Skeletal muscle tissue (tissue), 3 donors: ENCODE measurements at regions not wholly inside any gene's neighbourhood (a gene's known extent, or its start where the extent isn't known, plus 50 kb on each side); places are given as distances from the start of the nearest gene placed in this dataset.
"Not testable (repeated sequence)": the region's sequence is repeated elsewhere in the genome, so short reads cannot be mapped to it uniquely, and the experiment has no call there.

ENCODE experiments used
- H3K27ac ChIP-seq: one replicate; pipeline ENCODE4 v1.7.0; 2013; ENCODE audit warnings: mild to moderate bottlenecking, low read depth, low read length, inconsistent platforms
- H3K27me3 ChIP-seq, 3 donors: one replicate each; pipeline ENCODE4 v1.7.0; 2013; ENCODE audit warnings: low read length in 3 of 3; ENCODE audit not compliant: control insufficient read depth in 3 of 3, insufficient read depth in 3 of 3
- H3K36me3 ChIP-seq, 3 donors: one replicate each; pipeline ENCODE4 v1.7.0; 2013; ENCODE audit warnings: low read length in 3 of 3; ENCODE audit not compliant: control insufficient read depth in 3 of 3, insufficient read depth in 3 of 3
- H3K4me1 ChIP-seq, 3 donors: one replicate each; pipeline ENCODE4 v1.7.0; 2013; ENCODE audit warnings: low read length in 3 of 3, mild to moderate bottlenecking in 3 of 3; ENCODE audit not compliant: control insufficient read depth in 3 of 3, insufficient read depth in 3 of 3
- H3K4me3 ChIP-seq, 3 donors: one replicate each; pipeline ENCODE4 v1.7.0; 2013; ENCODE audit warnings: low read length in 3 of 3
- H3K9ac ChIP-seq, 3 donors: one replicate each; pipeline ENCODE4 v1.7.0; 2013; ENCODE audit warnings: low read length in 3 of 3, mild to moderate bottlenecking in 3 of 3, moderate library complexity in 2 of 3, low read depth in 1 of 3
- H3K9me3 ChIP-seq, 3 donors: one replicate each; pipeline ENCODE4 v1.7.0; 2013; ENCODE audit warnings: low read length in 3 of 3; ENCODE audit not compliant: control insufficient read depth in 3 of 3
- donor health status: Osteomylitis.

DNA sequence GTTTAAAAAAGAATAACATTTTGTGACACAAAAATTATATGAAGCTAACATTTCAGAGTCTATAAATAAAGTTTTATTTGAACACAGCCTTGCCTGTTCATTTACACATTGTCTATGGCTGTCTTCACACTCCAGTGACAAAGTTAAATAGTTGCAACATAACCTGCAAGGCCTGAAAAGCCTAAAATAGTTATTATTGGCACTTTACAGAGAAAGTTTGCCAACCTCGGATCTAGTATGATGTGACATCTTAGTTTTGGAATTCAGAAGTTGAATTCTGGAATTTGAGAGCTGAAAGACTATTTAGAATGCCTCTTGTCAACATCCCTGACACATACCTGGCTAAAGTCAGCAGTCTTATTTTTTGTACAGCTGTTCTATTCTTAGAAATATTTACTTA lies 68.3 kb downstream of the DYRK2 start:
- H3K36me3 ChIP-seq = no peaks in the 10 kb centered on the region
- H3K27me3 ChIP-seq = no peaks in the 10 kb centered on the region
- H3K4me3 ChIP-seq = no peak overlapping the region
- H3K27ac ChIP-seq = peak overlapping the region; percentile 56
- H3K4me1 ChIP-seq = peaks cover 15 to 21% (median 15%) of the 10 kb centered on the region in 3 donors
- no peaks in the 10 kb centered on the region for H3K9me3 ChIP-seq
- H3K9ac ChIP-seq = no peak overlapping the region

DNA sequence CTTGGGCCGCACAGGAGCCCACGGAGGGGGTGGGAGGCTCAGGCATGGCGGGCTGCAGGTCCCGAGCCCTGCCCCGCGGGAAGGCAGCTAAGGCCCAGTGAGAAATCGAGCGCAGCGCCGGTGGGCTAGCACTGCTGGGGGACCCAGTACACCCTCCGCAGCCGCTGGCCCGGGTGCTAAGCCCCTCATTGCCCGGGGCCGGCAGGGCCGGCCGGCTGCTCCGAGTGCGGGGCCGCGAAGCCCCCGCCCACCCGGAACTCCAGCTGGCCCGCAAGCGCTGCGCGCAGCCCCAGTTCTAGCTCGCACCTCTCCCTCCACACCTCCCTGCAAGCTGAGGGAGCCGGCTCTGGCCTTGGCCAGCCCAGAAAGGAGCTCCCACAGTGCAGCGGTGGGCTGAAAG lies 70.8 kb downstream of the DYRK2 start:
- not testable (repeated sequence) for H3K9ac ChIP-seq, H3K9me3 ChIP-seq, H3K4me3 ChIP-seq, H3K27me3 ChIP-seq, H3K36me3 ChIP-seq
- peaks cover 17 to 21% (median 18%) of the 10 kb centered on the region in 3 donors for H3K4me1 ChIP-seq
- H3K27ac ChIP-seq = peak overlapping the region; percentile 90

DNA sequence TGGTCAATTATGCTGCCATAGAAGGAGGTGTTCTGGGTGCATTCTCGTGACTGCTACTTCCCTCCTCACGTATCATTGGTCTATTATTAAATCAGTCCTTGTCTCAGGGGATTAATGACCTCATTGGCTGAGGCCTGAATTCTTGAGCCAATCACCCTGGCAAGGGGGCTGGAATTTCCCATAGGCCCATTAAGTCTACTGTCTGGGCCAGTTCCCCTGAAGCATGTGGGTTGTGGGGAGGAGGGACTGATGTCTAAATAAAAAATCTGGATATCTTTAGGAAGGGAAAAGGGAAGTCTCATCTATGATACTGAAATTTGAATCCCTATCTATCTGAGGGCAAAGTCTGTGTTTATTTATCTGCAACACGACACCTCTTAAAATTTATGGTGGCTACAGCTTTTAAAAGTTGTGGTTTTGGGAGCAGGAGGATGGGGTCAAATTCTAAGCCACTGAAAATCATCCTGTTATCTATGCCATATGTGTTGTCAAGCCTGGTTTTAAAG lies 71.9 kb downstream of the DYRK2 start:
- Histone ChIP-seq H3K27me3 (no peaks in the 10 kb centered on the region), H3K36me3 (no peaks in the 10 kb centered on the region), H3K27ac (peak overlapping the region; percentile 90), H3K9me3 (no peaks in the 10 kb centered on the region), H3K4me3 (peak overlapping the region in 1 of 3 donors; percentile 27), H3K4me1 (peaks cover 17 to 21% (median 18%) of the 10 kb centered on the region in 3 donors), H3K9ac (peak overlapping the region in 2 of 3 donors; percentile 23 to 61)

DNA sequence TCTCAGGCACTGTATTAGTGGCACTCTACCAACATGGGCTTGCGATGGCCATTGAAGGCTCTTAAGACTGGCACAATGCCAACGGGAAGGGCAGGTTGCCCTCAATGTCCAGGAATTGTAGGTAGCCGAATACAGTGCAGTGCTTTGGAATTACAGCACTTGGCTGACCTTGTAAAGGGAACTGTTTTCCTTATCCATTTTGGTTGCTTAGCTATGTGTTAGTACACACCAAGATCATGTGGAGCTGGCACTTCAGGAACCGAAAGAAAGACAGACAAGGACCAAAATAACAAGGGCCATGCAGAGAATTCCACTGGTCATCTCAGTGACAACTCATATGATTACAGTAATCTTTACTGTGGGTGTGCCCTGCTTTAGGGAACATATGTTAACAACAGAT lies 72.7 kb downstream of the DYRK2 start:
- Histone ChIP-seq H3K9me3 (no peaks in the 10 kb centered on the region), H3K27ac (peak overlapping the region; percentile 90), H3K36me3 (no peaks in the 10 kb centered on the region), H3K27me3 (no peaks in the 10 kb centered on the region), H3K9ac (peak overlapping the region in 1 of 3 donors; percentile 66), H3K4me1 (peaks cover 17 to 21% (median 18%) of the 10 kb centered on the region in 3 donors), H3K4me3 (no peak overlapping the region)

DNA sequence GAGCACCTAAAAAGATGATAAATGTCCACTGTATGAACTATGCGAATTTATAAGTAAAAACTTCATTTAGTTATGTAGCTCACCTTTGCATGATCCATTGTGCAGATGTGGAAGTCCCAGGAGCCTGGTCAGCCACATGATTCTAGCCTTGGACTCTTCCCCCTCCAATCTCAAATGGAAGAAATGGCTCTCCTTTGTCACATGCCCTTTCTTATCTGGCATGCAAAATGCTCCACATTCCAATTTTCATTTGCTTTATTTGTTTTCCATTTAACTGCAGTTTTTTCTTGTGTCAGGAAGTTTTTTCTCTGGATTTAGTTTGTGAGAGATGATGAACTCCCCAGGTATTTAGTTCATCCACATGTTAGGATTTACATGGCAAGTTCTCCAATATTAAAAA lies 73.8 kb downstream of the DYRK2 start:
- peak overlapping the region; percentile 90 for H3K27ac ChIP-seq
- H3K4me3 ChIP-seq = no peak overlapping the region
- H3K27me3 ChIP-seq = no peaks in the 10 kb centered on the region
- no peaks in the 10 kb centered on the region for H3K36me3 ChIP-seq
- H3K9me3 ChIP-seq = no peaks in the 10 kb centered on the region
- peaks cover 15 to 23% (median 18%) of the 10 kb centered on the region in 3 donors for H3K4me1 ChIP-seq
- no peak overlapping the region for H3K9ac ChIP-seq

DNA sequence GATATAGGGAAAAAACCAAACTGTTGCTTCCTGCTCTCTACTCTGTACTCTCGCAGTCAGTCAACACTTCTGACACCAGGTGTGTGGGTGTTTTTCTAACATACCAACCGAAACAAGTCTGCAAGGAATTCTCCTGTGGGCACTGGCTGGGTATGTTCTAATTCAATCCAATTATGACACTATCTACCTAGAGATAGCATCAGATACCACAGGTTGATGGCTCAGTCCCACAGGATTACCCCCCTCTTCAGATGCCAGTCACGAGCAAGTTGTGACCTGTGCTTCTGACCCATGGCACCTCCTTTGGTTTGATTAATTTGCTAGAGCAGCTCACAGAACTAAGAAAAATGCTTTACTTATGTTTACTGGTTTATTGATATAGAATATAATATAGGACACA lies 78.3 kb downstream of the DYRK2 start:
- no peaks in the 10 kb centered on the region for H3K27me3 ChIP-seq
- no peak overlapping the region for H3K4me3 ChIP-seq
- no peaks in the 10 kb centered on the region for H3K9me3 ChIP-seq
- peaks cover 8 to 17% (median 13%) of the 10 kb centered on the region in 3 donors for H3K4me1 ChIP-seq
- no peak overlapping the region for H3K9ac ChIP-seq
- no peak overlapping the region for H3K27ac ChIP-seq
- no peaks in the 10 kb centered on the region for H3K36me3 ChIP-seq

DNA sequence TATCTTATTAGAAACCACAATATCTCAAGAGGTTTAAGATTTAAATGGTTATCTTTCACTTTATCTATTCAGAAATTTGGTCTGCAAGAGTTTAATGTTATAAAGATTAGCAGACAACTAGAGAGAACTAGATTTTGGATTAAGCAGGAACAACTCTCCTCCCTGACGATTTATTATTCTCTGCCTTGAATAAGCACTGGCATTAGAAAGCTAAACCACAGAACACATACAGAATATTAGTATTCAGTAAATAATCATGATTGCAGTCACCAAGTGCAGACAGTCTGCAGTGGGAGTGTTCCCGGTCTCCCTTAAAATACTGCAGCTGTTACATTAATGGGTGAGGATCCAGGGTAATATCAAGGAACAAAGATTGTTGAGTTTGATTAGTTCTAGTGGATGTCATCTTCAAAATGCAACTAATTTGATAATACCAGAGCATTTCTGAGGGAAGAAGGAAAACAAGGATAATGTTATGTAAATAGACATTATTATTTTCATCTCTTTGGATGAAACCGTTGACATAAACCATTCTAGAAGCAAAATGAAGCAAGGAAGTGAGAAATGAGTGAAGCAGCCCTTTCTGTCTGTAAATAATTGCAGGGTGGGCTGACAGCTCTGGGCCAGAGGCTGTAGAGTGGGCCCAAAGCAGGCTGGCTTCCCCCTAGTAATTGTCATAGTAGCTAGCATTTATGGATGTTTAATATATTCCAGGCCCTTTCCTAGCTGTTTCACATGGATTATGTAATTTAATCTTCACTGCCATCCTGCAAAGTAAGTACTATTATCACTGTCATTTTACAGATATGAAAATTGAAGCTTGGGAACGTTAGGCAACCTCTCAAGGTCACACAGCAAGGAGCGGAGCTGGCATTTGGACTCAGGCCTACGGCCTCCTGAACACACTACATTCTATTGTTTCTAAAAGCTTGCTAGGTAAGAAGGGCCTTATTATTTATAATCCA lies 79.4 kb downstream of the DYRK2 start:
- Histone ChIP-seq H3K36me3 (no peaks in the 10 kb centered on the region), H3K4me1 (peaks cover 16 to 19% (median 17%) of the 10 kb centered on the region in 3 donors), H3K27ac (no peak overlapping the region), H3K9ac (no peak overlapping the region), H3K9me3 (no peaks in the 10 kb centered on the region), H3K4me3 (no peak overlapping the region), H3K27me3 (no peaks in the 10 kb centered on the region)

DNA sequence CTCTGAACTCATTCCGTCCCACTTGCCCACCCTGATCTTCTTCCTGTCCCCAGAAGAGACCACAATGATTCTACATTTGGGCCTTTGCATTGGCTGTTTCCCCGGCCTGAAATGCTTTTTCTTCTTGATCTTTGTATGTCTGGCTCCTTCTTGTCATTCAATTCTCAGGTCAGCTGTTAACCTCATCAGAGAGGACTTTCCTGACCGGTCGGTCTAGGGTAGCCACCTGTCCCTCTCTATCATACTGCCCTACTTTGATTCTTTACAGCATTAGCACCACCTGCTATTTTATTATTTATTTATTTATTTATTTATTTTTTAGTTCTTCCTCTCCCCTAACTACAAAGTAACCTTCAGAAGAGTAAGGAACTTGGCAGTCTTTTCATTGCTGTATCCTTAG lies 84.3 kb downstream of the DYRK2 start:
- Histone ChIP-seq H3K9ac (peak overlapping the region; percentile 49 to 52 (median 51)), H3K4me1 (peaks cover 16 to 20% (median 17%) of the 10 kb centered on the region in 3 donors), H3K9me3 (no peaks in the 10 kb centered on the region), H3K27me3 (no peaks in the 10 kb centered on the region), H3K27ac (peak overlapping the region; percentile 89), H3K36me3 (no peaks in the 10 kb centered on the region), H3K4me3 (no peak overlapping the region)

DNA sequence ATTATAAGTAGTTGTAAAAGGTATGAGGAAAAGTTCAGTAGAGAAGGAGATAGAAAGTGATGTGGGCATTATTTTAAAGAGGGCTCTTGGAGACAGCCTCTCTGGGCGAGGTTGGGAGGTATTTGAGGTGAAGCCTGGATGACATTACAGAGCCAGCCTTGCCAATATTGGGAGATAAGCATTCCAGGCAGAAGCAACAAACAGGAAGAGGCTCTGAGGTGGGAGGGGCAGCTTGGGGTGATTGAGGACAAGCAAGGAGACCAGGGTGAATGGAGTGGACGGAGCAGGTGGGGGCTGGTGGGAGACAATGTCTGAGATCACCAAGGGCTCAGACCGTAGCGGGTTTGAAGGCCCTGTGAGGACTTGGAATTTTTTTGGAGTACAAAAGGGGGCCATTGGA lies 87.3 kb downstream of the DYRK2 start:
- Histone ChIP-seq H3K4me1 (peaks cover 9 to 15% (median 11%) of the 10 kb centered on the region in 3 donors), H3K4me3 (no peak overlapping the region), H3K27ac (no peak overlapping the region)

DNA sequence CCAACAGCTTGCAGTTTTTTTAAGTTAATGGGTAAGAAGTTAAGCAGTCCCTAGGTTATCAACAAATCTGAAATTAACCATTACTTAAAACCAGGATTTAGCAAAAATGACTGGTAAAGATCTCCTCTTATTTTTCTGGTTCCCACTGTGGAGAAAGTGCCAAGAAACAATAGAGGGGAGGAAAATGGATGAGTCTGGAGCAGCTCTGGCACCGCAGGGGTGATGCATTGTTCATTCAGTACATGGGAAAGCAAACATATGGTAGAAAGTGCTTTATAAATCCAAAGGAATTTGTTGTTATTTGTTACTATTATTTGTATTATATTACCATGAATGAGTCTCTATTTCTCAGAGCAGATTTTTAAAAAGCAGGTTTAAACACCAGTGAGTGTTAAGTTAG lies 92.2 kb downstream of the DYRK2 start:
- H3K4me3 ChIP-seq = no peak overlapping the region
- H3K9ac ChIP-seq = no peak overlapping the region
- H3K9me3 ChIP-seq = no peaks in the 10 kb centered on the region
- H3K27ac ChIP-seq = no peak overlapping the region
- H3K36me3 ChIP-seq = no peaks in the 10 kb centered on the region
- H3K4me1 ChIP-seq = peaks cover 4 to 10% (median 7%) of the 10 kb centered on the region in 3 donors
- no peaks in the 10 kb centered on the region for H3K27me3 ChIP-seq

More for the DNA sequence above, 87.3 kb downstream of the DYRK2 start:
- Histone ChIP-seq H3K27me3 (no peaks in the 10 kb centered on the region), H3K9me3 (no peaks in the 10 kb centered on the region), H3K9ac (no peak overlapping the region), H3K36me3 (no peaks in the 10 kb centered on the region)
